GM18951 (cell line): ENCODE measurements at regions not wholly inside any gene's neighbourhood (a gene's known extent, or its start where the extent isn't known, plus 50 kb on each side); places are given as distances from the start of the nearest gene placed in this dataset.
"Not testable (repeated sequence)": the region's sequence is repeated elsewhere in the genome, so short reads cannot be mapped to it uniquely, and the experiment has no call there.

Experiments used
- POLR2A ChIP-seq: IDR thresholded peaks from 4 replicates; pipeline ENCODE4 v1.6.1; 2011; ENCODE audit warnings: mild to moderate bottlenecking; ENCODE audit not compliant: insufficient read length, insufficient read depth; ENCODE audit errors: extremely low read depth
- in situ Hi-C: fragments of 300-500 bp; cut with MboI; formaldehyde crosslinking; loops from one replicate; pipeline ENCODE4 v1.12.0; 2022; ENCODE audit warnings: low sequenced_read_pairs, mixed read lengths, inconsistent platforms; ENCODE audit not compliant: unreplicated experiment

DNA sequence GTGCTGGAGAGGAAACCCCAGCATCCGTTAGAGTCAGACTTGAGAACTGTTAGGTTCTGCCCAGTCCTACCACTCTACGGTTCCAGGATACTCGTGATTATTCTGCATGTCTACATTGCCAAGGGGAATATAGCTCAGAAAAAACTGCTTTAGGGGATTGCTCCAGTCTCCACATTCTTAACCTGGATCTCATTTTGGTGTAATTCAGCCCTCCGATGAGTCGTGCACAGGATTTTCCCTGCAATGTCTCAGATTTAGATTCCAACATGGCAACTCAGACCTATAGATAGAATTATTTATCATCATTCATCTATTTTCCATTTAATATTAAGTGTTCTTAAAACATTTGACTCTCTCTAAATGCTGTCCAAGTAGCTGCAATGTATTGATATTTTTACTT, 121.1 kb upstream of the ZEB1 start:
- in situ Hi-C loops, result no loop called here
- no peak for TF ChIP-seq POLR2A

DNA sequence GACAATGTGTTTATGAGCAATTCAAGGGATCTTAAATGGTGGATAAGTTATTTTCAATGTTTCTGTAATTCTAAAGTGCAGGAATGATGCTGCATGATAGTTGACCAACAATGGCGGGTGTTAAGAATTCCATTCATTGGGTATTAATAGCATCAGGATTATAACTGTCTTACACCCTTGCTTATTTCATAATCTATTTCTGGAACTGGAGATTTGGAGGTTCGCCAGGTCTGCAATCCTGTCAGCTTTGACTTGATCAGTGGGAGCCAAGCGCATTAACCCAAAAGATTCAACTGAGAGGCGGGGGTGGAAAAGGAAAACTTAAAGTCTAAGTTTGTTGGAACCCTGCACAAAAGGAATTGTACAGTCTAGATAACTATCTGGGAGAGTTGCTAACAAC, 114.9 kb upstream of the ZEB1 start:
- in situ Hi-C loops, result no loop called here
- TF ChIP-seq POLR2A, result no peak

GRCh38 chr10:31207636-31208035, 111.4 kb upstream of the ZEB1 start:
- TF ChIP-seq POLR2A, result no peak
- in situ Hi-C loops, result no loop called here

GRCh38 chr10:31209478-31209877, 109.5 kb upstream of the ZEB1 start:
- no peak for TF ChIP-seq POLR2A
- in situ Hi-C loops, result no loop called here

GRCh38 chr10:31210190-31210589, 108.8 kb upstream of the ZEB1 start:
- no peak for TF ChIP-seq POLR2A
- in situ Hi-C loops, result no loop called here

DNA sequence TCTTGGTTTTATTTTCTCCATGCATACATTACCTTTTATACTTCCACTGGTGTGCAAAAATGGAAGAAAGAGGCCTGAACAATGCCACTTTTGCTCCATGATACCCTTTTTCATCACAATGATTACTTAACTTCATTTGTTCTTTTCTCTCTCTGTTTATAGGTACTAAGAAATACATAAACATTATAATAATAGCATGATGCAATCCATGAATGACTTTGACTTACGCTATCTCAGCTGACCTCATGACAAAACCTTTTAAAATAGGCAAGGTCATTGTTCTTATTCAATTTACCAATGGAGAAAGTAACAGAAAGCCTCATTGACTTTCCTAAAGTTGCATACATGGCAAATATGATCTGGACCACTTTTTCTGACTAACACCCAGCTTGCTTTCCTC, 105.1 kb upstream of the ZEB1 start:
- TF ChIP-seq POLR2A, result no peak
- in situ Hi-C loops, result no loop called here

DNA sequence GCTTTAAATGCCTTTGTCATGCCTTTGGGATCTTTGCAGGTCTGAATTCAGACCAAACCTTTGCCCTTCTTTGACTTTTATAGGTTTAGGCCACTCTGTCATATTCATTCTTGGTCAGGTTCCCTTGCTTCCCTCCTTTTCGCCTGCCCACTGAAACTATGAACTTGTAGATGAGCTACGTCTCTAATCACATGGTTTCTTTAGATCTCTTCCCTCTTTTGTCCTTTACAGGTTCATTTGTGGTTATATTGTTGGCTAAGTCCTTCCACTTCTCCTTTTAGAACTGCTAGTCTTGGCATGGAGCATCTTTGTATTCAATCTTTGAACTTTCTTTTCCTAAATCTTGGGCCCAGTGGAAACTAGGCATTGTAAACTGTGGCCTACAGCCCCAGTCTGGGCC, 104.0 kb upstream of the ZEB1 start:
- in situ Hi-C loops, result no loop called here
- no peak for TF ChIP-seq POLR2A

GRCh38 chr10:31219306-31219705, 99.7 kb upstream of the ZEB1 start:
- no peak for TF ChIP-seq POLR2A
- in situ Hi-C loops, result no loop called here

DNA sequence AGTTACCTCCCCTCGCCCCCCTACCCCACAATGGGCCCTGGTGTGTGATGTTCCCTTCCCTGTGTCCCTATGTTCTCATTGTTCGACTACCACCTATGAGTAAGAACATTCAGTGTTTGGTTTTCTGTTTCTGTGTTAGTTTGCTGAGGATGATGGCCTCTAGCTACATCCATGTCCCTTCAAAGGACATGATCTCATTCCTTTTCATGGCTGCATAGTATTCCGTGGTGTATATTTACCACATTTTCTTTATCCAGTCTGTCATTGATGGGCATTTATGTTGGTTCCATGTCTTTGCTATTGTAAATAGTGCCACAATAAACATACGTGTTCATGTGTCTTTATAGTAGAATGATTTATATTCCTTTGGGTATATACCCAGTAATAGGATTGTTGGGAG, 90.2 kb upstream of the ZEB1 start:
- in situ Hi-C loops, result not testable (repeated sequence)

DNA sequence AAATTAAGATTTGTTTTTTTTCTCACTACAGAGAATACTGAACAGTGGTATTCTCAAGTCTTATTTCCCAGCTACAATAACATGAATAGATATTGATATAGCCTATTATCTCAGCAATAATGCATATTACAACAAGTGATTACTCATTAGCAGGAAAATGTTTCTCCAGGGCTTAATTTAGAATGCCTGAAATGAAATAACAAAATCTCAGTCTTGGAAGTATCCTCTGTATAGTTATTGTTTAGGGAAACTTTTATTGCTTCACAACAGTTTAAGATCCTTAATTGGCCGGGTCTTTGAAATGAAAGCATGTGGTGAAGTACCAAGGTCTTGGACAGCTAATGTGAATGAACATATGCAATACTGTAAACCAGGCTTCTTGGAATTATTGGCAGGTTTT, 79.1 kb upstream of the ZEB1 start:
- TF ChIP-seq POLR2A, result no peak
- in situ Hi-C loops, result no loop called here

- in situ Hi-C loops, result no loop called here
- TF ChIP-seq POLR2A, result no peak
Measured at GRCh38 chr10:31242902-31243301, 76.1 kb upstream of the ZEB1 start.

- in situ Hi-C loops, result not testable (repeated sequence)
Measured at GRCh38 chr10:31251118-31251517, 67.9 kb upstream of the ZEB1 start.

GRCh38 chr10:31253237-31253636, 65.8 kb upstream of the ZEB1 start:
- in situ Hi-C loops, result no loop called here
- no peak for TF ChIP-seq POLR2A

DNA sequence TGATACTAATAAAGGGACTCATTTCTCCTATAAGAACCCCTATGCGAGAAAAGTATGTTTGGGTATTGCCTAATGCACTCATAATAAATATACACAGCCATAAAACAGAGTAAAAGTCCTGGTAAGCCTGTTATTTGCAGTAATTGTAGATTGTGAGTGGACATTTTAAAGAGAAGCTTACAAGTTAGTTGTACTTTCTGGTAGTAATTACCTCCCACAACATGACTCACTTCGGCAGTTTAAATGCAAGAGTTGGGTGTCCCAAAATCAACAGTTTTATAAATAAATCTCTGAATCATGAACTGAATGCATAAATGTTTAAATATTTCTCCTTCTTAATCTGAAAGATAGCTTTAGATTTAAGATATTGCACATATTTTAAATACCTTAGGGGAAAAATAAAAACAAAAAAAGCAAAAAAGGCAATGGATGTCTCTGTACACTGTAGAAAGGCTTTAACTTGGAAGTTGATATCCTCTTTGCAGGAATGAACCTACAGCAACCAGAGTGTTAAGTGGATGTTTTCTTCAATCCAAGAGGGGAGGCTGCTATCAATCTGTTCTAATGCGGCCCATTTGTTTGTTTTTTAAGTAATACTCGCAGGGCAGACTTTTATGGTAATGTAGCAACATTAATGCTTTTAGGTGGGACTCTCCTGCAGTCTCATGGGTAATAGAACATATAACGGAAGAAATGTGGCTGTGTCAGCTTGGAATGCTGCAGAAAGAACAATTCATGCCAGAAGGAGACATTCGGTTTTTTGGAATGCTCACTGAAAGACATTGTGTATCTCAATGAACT, 57.3 kb upstream of the ZEB1 start:
- in situ Hi-C loops, result no loop called here
- TF ChIP-seq POLR2A, result no peak

GRCh38 chr10:31262672-31263071, 56.3 kb upstream of the ZEB1 start:
- in situ Hi-C loops, result no loop called here

More at GRCh38 chr10:31262672-31263071, 56.3 kb upstream of the ZEB1 start:
- no peak for TF ChIP-seq POLR2A
